H1 (cell line): ENCODE measurements at regions not wholly inside any gene's neighbourhood (a gene's known extent, or its start where the extent isn't known, plus 50 kb on each side); places are given as distances from the start of the nearest gene placed in this dataset.
"Not testable (repeated sequence)": the region's sequence is repeated elsewhere in the genome, so short reads cannot be mapped to it uniquely, and the experiment has no call there.

Experiments
- BCL11A ChIP-seq, 2 experiments: IDR thresholded peaks; one replicate each; pipeline ENCODE4 v1.6.1; 2011; ENCODE audit warnings: low read depth in 2 of 2, low read length in 2 of 2, mild to moderate bottlenecking in 2 of 2
- EZH2 ChIP-seq: fragments of 200-600 bp; sonication (generic); IDR thresholded peaks from 2 replicates; pipeline ENCODE4 v1.7.1; 2012; ENCODE audit warnings: low read depth, mild to moderate bottlenecking, moderate library complexity, low read length, inconsistent platforms; ENCODE audit not compliant: severe bottlenecking
- JUND ChIP-seq: IDR thresholded peaks from 2 replicates; pipeline ENCODE4 v1.6.1; 2011; ENCODE audit warnings: mild to moderate bottlenecking, improper control_type of control experiment, low read length
- POLR2A ChIP-seq, 2 experiments: IDR thresholded peaks; 1 replicate in 1 of 2; 2 replicates in 1 of 2; pipeline ENCODE4 v1.6.1; 2011; ENCODE audit warnings: low read depth in 2 of 2, low read length in 2 of 2, mild to moderate bottlenecking in 2 of 2; ENCODE audit errors: control extremely low read depth in 1 of 2
- POLR2AphosphoS5 ChIP-seq: IDR thresholded peaks from 2 replicates; pipeline ENCODE4 v1.6.1; 2011; ENCODE audit warnings: low read depth, low read length
- TAF1 ChIP-seq: IDR thresholded peaks from 2 replicates; pipeline ENCODE4 v1.6.1; 2011; ENCODE audit warnings: mild to moderate bottlenecking, low read depth, low read length
- TCF12 ChIP-seq: IDR thresholded peaks from 2 replicates; pipeline ENCODE4 v1.6.1; 2011; ENCODE audit warnings: low read depth, mild to moderate bottlenecking, low read length
- ZNF274 ChIP-seq: IDR thresholded peaks from 2 replicates; pipeline ENCODE4 v1.7.0; 2012; ENCODE audit warnings: low read length, borderline replicate concordance; ENCODE audit errors: extremely low read depth
- TF ChIP-seq, protein P1 (sequence below), 3 experiments: IDR thresholded peaks; 1 replicate in 2 of 3; 2 replicates in 1 of 3; pipeline versions ENCODE4 v1.5.1 to v1.6.1; 2011; ENCODE audit warnings: low read length in 3 of 3, mild to moderate bottlenecking in 3 of 3, inconsistent platforms in 2 of 3, low read depth in 1 of 3, moderate library complexity in 1 of 3; ENCODE audit not compliant: insufficient read depth in 1 of 3; ENCODE audit errors: control extremely low read depth in 1 of 3
- TF ChIP-seq, protein P2 (sequence below): IDR thresholded peaks from 2 replicates; pipeline ENCODE4 v1.6.1; 2011; ENCODE audit warnings: low read length, improper control_type of control experiment
- TF ChIP-seq, protein P3 (sequence below): IDR thresholded peaks from 2 replicates; pipeline ENCODE4 v1.6.1; 2011; ENCODE audit warnings: low read depth, mild to moderate bottlenecking, low read length; ENCODE audit not compliant: insufficient read depth
- TF ChIP-seq, protein P4 (sequence below): IDR thresholded peaks from 2 replicates; pipeline ENCODE4 v1.6.1; 2012; ENCODE audit warnings: inconsistent platforms

DNA sequence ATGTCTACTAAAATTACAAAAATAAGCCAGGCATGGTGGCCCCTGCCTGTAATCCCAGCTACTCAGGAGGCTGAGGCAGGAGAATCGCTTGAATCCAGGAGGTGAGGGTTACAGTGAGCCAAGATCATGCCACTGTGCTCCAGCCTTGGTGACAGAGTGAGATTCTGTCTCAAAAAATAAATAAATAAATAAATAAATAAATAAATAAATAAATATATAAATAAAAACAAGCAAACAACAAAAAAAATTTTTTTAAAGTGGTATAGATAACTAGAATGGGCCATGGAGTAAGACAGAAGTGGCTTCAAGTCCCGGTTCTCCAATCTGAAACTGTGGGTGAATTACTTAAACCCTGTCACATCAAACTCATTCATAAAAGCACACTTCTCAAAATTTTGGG, 63.0 kb upstream of the DIO2 start:
- TF ChIP-seq POLR2A (IDR thresholded peaks at IDR 0.05; ENCODE audit: control extremely low read depth in 1 of 2, low read depth in 2 of 2, low read length in 2 of 2); ZNF274; TAF1; EZH2; TCF12; BCL11A (IDR thresholded peaks at IDR 0.05; ENCODE audit: low read depth in 2 of 2, low read length in 2 of 2); POLR2AphosphoS5; JUND: not testable (repeated sequence)
- TF ChIP-seq, protein P1, sequence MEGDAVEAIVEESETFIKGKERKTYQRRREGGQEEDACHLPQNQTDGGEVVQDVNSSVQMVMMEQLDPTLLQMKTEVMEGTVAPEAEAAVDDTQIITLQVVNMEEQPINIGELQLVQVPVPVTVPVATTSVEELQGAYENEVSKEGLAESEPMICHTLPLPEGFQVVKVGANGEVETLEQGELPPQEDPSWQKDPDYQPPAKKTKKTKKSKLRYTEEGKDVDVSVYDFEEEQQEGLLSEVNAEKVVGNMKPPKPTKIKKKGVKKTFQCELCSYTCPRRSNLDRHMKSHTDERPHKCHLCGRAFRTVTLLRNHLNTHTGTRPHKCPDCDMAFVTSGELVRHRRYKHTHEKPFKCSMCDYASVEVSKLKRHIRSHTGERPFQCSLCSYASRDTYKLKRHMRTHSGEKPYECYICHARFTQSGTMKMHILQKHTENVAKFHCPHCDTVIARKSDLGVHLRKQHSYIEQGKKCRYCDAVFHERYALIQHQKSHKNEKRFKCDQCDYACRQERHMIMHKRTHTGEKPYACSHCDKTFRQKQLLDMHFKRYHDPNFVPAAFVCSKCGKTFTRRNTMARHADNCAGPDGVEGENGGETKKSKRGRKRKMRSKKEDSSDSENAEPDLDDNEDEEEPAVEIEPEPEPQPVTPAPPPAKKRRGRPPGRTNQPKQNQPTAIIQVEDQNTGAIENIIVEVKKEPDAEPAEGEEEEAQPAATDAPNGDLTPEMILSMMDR (IDR thresholded peaks at IDR 0.05; ENCODE audit: control extremely low read depth in 1 of 3, insufficient read depth in 1 of 3, low read depth in 1 of 3, low read length in 3 of 3): not testable (repeated sequence)
- TF ChIP-seq, protein P2, sequence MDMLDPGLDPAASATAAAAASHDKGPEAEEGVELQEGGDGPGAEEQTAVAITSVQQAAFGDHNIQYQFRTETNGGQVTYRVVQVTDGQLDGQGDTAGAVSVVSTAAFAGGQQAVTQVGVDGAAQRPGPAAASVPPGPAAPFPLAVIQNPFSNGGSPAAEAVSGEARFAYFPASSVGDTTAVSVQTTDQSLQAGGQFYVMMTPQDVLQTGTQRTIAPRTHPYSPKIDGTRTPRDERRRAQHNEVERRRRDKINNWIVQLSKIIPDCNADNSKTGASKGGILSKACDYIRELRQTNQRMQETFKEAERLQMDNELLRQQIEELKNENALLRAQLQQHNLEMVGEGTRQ: not testable (repeated sequence)
- TF ChIP-seq, protein P3, sequence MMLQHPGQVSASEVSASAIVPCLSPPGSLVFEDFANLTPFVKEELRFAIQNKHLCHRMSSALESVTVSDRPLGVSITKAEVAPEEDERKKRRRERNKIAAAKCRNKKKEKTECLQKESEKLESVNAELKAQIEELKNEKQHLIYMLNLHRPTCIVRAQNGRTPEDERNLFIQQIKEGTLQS: not testable (repeated sequence)
- TF ChIP-seq, protein P4, sequence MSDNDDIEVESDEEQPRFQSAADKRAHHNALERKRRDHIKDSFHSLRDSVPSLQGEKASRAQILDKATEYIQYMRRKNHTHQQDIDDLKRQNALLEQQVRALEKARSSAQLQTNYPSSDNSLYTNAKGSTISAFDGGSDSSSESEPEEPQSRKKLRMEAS: not testable (repeated sequence)
